Activated CD8-positive, alpha-beta T cell treated with anti-CD3 and anti-CD28 coated beads, Interleukin-2, amount 10 ng/mL, durations not matched to agents 7 days and 5 days (primary cell): ENCODE measurements at regions not wholly inside any gene's neighbourhood (a gene's known extent, or its start where the extent isn't known, plus 50 kb on each side); places are given as distances from the start of the nearest gene placed in this dataset.

Experiments used
- ATAC-seq: fragments of 150-1000 bp; cut with Tn5 transposase; one replicate; pipeline ENCODE4 v1.10.0; 2021; ENCODE audit warnings: moderate library complexity
- CTCF ChIA-PET: fragments of 350-600 bp; sonication (Branson Sonifier 250); formaldehyde crosslinking; loops from one replicate; lab custom pipeline; 2021; ENCODE audit warnings: antibody characterized with exemption; lab: Charles Lee
- POLR2A ChIA-PET: fragments of 350-600 bp; sonication (Branson Sonifier 250); formaldehyde crosslinking; loops from one replicate; lab custom pipeline; 2021; ENCODE audit warnings: antibody characterized with exemption; lab: Charles Lee
- DNase-seq: peaks from one replicate; pipeline ENCODE4 v3.0.0-alpha.2; 2020
- H3K27ac Mint-ChIP-seq: one replicate; pipeline ENCODE4 v1.8.0; 2021; ENCODE audit warnings: mild to moderate bottlenecking, mixed read lengths
- H3K27me3 Mint-ChIP-seq: one replicate; pipeline ENCODE4 v1.8.0; 2021; ENCODE audit warnings: low read depth, mixed read lengths
- H3K36me3 Mint-ChIP-seq: one replicate; pipeline ENCODE4 v1.8.0; 2021; ENCODE audit warnings: low read depth, mixed read lengths
- H3K4me1 Mint-ChIP-seq: one replicate; pipeline ENCODE4 v1.8.0; 2021; ENCODE audit warnings: low read depth, mixed read lengths
- H3K4me3 Mint-ChIP-seq: one replicate; pipeline ENCODE4 v1.8.0; 2021; ENCODE audit warnings: mild to moderate bottlenecking, mixed read lengths
- H3K9me3 Mint-ChIP-seq: one replicate; pipeline ENCODE4 v1.8.0; 2022; ENCODE audit warnings: mixed read lengths; ENCODE audit not compliant: insufficient read depth

- Mint-ChIP-seq H3K27me3 (peaks cover 6% of the 10 kb centered on the region), H3K27ac (no peak overlapping the region), H3K4me3 (no peak overlapping the region), H3K4me1 (no peaks in the 10 kb centered on the region), H3K9me3 (no peaks in the 10 kb centered on the region), H3K36me3 (no peaks in the 10 kb centered on the region)
- DNase-seq (no peak), ATAC-seq (no peak)
- CTCF ChIA-PET = no interaction called here
- POLR2A ChIA-PET = no interaction called here
These were observed 382.3 kb downstream of the FIGN start for GRCh38 chr2:163353551-163353950.

GRCh38 chr2:163351966-163352365 is 383.8 kb downstream of the FIGN start:
- no peaks in the 10 kb centered on the region for H3K4me1 Mint-ChIP-seq
- H3K9me3 Mint-ChIP-seq = no peaks in the 10 kb centered on the region

GRCh38 chr2:163351143-163351542 is 384.7 kb downstream of the FIGN start:
- Mint-ChIP-seq H3K9me3 (no peaks in the 10 kb centered on the region), H3K4me1 (no peaks in the 10 kb centered on the region), H3K4me3 (no peak overlapping the region), H3K27ac (no peak overlapping the region), H3K36me3 (no peaks in the 10 kb centered on the region), H3K27me3 (peaks cover 6% of the 10 kb centered on the region)
- no peak for ATAC-seq
- CTCF ChIA-PET = no interaction called here
- DNase-seq = no peak
- POLR2A ChIA-PET = no interaction called here

More at GRCh38 chr2:163351966-163352365, 383.8 kb downstream of the FIGN start:
- Mint-ChIP-seq H3K27ac (no peak overlapping the region), H3K4me3 (no peak overlapping the region), H3K36me3 (no peaks in the 10 kb centered on the region), H3K27me3 (peaks cover 6% of the 10 kb centered on the region)
- ChIA-PET POLR2A (no interaction called here), CTCF (no interaction called here)
- ATAC-seq = no peak
- no peak for DNase-seq

- Mint-ChIP-seq H3K27ac (no peak overlapping the region), H3K4me1 (no peaks in the 10 kb centered on the region), H3K27me3 (peaks cover 6% of the 10 kb centered on the region), H3K4me3 (no peak overlapping the region), H3K9me3 (no peaks in the 10 kb centered on the region), H3K36me3 (no peaks in the 10 kb centered on the region)
- ChIA-PET CTCF (interaction anchor here (0.9 kb wide), 1 partner anchor 20 kb away, joined by 3 read pairs; no protein-coding TSS in a partner anchor), POLR2A (no interaction called here)
- no peak for DNase-seq
- ATAC-seq = no peak
These were observed 386.9 kb downstream of the FIGN start for GRCh38 chr2:163348857-163349380.

GRCh38 chr2:163347982-163348856 is 387.6 kb downstream of the FIGN start:
- Mint-ChIP-seq H3K27ac (no peak overlapping the region), H3K36me3 (no peaks in the 10 kb centered on the region), H3K4me1 (no peaks in the 10 kb centered on the region), H3K4me3 (no peak overlapping the region), H3K9me3 (no peaks in the 10 kb centered on the region), H3K27me3 (peaks cover 6% of the 10 kb centered on the region)
- ATAC-seq (no peak), DNase-seq (no peak)
- ChIA-PET POLR2A (no interaction called here), CTCF (no interaction called here)

- H3K27ac Mint-ChIP-seq = no peak overlapping the region
- peaks cover 6% of the 10 kb centered on the region for H3K27me3 Mint-ChIP-seq
- no peaks in the 10 kb centered on the region for H3K4me1 Mint-ChIP-seq
- no peak for DNase-seq
- no peak for ATAC-seq
- ChIA-PET CTCF (interaction anchor here (0.6 to 0.7 kb wide), 4 partner anchors 11 to 715 kb away, joined by 3 to 4 read pairs (median 4); no protein-coding TSS in a partner anchor), POLR2A (no interaction called here)
- H3K36me3 Mint-ChIP-seq = no peaks in the 10 kb centered on the region
- no peak overlapping the region for H3K4me3 Mint-ChIP-seq
- no peaks in the 10 kb centered on the region for H3K9me3 Mint-ChIP-seq
These were observed 389.8 kb downstream of the FIGN start for GRCh38 chr2:163345795-163346573.

- ChIA-PET POLR2A (no interaction called here), CTCF (no interaction called here)
- Mint-ChIP-seq H3K4me1 (no peaks in the 10 kb centered on the region), H3K27me3 (no peaks in the 10 kb centered on the region), H3K4me3 (no peak overlapping the region), H3K36me3 (no peaks in the 10 kb centered on the region), H3K9me3 (no peaks in the 10 kb centered on the region), H3K27ac (no peak overlapping the region)
- ATAC-seq (no peak), DNase-seq (no peak)
These were observed 392.5 kb downstream of the FIGN start for GRCh38 chr2:163343316-163343715.

GRCh38 chr2:163341426-163341825 is 394.4 kb downstream of the FIGN start:
- CTCF ChIA-PET = no interaction called here
- no peaks in the 10 kb centered on the region for H3K4me1 Mint-ChIP-seq
- H3K27ac Mint-ChIP-seq = no peak overlapping the region
- H3K9me3 Mint-ChIP-seq = no peaks in the 10 kb centered on the region
- no peaks in the 10 kb centered on the region for H3K27me3 Mint-ChIP-seq
- DNase-seq = no peak
- H3K36me3 Mint-ChIP-seq = no peaks in the 10 kb centered on the region
- no peak overlapping the region for H3K4me3 Mint-ChIP-seq
- ATAC-seq = no peak
- POLR2A ChIA-PET = no interaction called here

- no peaks in the 10 kb centered on the region for H3K27me3 Mint-ChIP-seq
- no peak for ATAC-seq
- H3K4me1 Mint-ChIP-seq = no peaks in the 10 kb centered on the region
- no peak for DNase-seq
- no peak overlapping the region for H3K27ac Mint-ChIP-seq
- ChIA-PET CTCF (no interaction called here), POLR2A (no interaction called here)
- no peaks in the 10 kb centered on the region for H3K36me3 Mint-ChIP-seq
- no peaks in the 10 kb centered on the region for H3K9me3 Mint-ChIP-seq
- H3K4me3 Mint-ChIP-seq = no peak overlapping the region
These were observed 397.5 kb downstream of the FIGN start for GRCh38 chr2:163338270-163338669.

- Mint-ChIP-seq H3K36me3 (no peaks in the 10 kb centered on the region), H3K9me3 (no peaks in the 10 kb centered on the region), H3K27ac (no peak overlapping the region), H3K4me1 (no peaks in the 10 kb centered on the region), H3K27me3 (no peaks in the 10 kb centered on the region), H3K4me3 (no peak overlapping the region)
- POLR2A ChIA-PET = no interaction called here
- ATAC-seq = no peak
- DNase-seq = no peak
- CTCF ChIA-PET = no interaction called here
These were observed 411.1 kb downstream of the FIGN start for GRCh38 chr2:163324677-163325076.

GRCh38 chr2:163319006-163319405 is 416.8 kb downstream of the FIGN start:
- Mint-ChIP-seq H3K4me1 (no peaks in the 10 kb centered on the region), H3K4me3 (no peak overlapping the region), H3K9me3 (no peaks in the 10 kb centered on the region), H3K36me3 (no peaks in the 10 kb centered on the region), H3K27ac (no peak overlapping the region), H3K27me3 (no peaks in the 10 kb centered on the region)
- POLR2A ChIA-PET = no interaction called here
- CTCF ChIA-PET = no interaction called here
- DNase-seq (no peak), ATAC-seq (no peak)

GRCh38 chr2:163314712-163315111 is 421.1 kb downstream of the FIGN start:
- Mint-ChIP-seq H3K27me3 (no peaks in the 10 kb centered on the region), H3K4me1 (no peaks in the 10 kb centered on the region), H3K9me3 (no peaks in the 10 kb centered on the region), H3K36me3 (no peaks in the 10 kb centered on the region), H3K27ac (no peak overlapping the region), H3K4me3 (no peak overlapping the region)
- ATAC-seq (no peak), DNase-seq (no peak)
- POLR2A ChIA-PET = no interaction called here
- CTCF ChIA-PET = no interaction called here
